ENCODE measurements at regions not wholly inside any gene's neighbourhood (a gene's known extent, or its start where the extent isn't known, plus 50 kb on each side); places are given as distances from the start of the nearest gene placed in this dataset.

DNA sequence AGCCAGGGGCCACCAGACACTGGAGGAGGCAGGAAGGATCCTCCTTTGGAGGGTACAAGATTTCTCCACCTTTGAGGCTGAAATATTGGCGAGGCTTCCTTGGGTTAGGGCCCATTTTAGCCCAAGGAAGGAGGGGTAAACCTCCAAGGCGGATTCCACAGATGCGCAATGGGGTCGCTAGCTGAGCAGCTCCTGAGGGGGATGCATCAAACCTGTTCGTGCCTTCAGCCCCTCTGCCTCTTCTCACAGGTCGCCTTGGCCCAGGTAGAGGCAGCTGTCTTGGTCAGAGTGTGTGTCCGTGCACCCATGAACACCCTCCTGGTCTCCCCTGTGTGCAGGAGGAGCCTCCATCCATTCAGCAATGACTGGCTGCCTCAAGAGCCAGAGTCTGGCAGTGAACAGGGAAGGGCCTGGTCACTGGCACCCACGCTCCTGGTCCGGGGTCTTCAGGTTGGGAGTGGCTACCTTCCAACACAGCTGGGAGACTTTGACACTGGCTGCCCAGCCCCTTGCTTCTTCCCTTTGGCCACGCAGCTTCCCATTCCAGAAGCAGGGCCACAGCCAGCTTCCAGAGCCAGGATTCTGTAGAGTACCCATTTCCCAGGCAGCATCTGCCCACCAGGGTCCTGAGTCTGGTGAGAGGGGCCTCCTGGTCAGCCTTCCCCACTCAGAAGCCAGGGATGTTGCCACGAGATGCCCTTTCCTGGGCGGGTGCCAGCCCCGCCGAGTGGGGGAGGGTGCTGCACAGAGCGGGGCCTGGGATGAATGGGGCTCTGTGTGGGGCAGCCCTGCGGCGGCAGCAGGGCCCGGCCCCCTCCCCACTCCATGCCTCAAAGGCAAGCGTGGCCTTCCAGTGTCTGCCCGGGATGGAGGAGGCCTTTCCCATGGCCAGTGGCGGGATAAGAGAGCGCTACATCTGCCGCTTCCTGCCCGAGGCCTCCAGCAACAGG is 95.8 kb upstream of the GPC1 start:
- Histone ChIP-seq H3F3A (replicated peaks; ENCODE audit: insufficient read depth) (no peaks in the 10 kb centered on the region), H3K9ac (no peak overlapping the region), H3K4me2 (no peak overlapping the region), H3K27me3 (ENCODE audit: insufficient read depth) (no peaks in the 10 kb centered on the region), H3K36me3 (replicated peaks in 1 of 2; ENCODE audit: control insufficient read depth in 1 of 2, insufficient read depth in 2 of 2, low read length in 1 of 2) (no peaks in the 10 kb centered on the region), H3K27ac (ENCODE audit: low read depth in 2 of 2, low read length in 1 of 2) (no peak overlapping the region), H3K4me1 (ENCODE audit: control insufficient read depth in 1 of 2, insufficient read depth in 2 of 2, low read depth in 1 of 2, low read length in 1 of 2) (peaks cover 0 to 4% of the 10 kb centered on the region in 2 experiments; a peak in 1 of 4 replicates), H3K79me2 (ENCODE audit: insufficient read depth) (no peaks in the 10 kb centered on the region), H2AFZ (ENCODE audit: low read depth) (no peak overlapping the region), H3K9me2 (no peaks in the 10 kb centered on the region), H3K4me3 (ENCODE audit: low read depth in 2 of 2, low read length in 1 of 2) (no peak overlapping the region), H4K20me1 (ENCODE audit: insufficient read depth) (no peaks in the 10 kb centered on the region), H3K9me3 (no peaks in the 10 kb centered on the region)
- 39% methylated on average over 8 of the region's 24 CpGs for WGBS (ENCODE audit: low lambda C conversion rate)
- TF ChIP-seq JUND (IDR thresholded peaks at IDR 0.05), result no peak
- TF ChIP-seq RFX5 (IDR thresholded peaks at IDR 0.05; ENCODE audit: low read length), result no peak
- no peak for TF ChIP-seq GATA2 (CRISPR knock-in tag; IDR thresholded peaks at IDR 0.05)
- no peak for TF ChIP-seq FOSL2 (IDR thresholded peaks at IDR 0.05; ENCODE audit: borderline replicate concordance, low read depth)
- TF ChIP-seq, protein P1, sequence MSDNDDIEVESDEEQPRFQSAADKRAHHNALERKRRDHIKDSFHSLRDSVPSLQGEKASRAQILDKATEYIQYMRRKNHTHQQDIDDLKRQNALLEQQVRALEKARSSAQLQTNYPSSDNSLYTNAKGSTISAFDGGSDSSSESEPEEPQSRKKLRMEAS (IDR thresholded peaks at IDR 0.05; ENCODE audit: low read depth), result no peak
- TF ChIP-seq RCOR1 (IDR thresholded peaks at IDR 0.05; ENCODE audit: low read length), result no peak
- no peak for TF ChIP-seq POLR2AphosphoS5 (IDR thresholded peaks at IDR 0.05; ENCODE audit: low read depth, low read length)
- no peak for TF ChIP-seq FOXM1 (IDR thresholded peaks at IDR 0.05; ENCODE audit: low read depth)
- no peak for TF ChIP-seq GABPA (IDR thresholded peaks at IDR 0.05; ENCODE audit: low read depth)
- TF ChIP-seq FOXJ3 (CRISPR knock-in tag; IDR thresholded peaks at IDR 0.05), result no peak
- ChIA-PET CTCF (interaction anchor here (1.1 kb wide), 1 partner anchor 11 kb away, joined by 4 read pairs; no protein-coding TSS in a partner anchor), POLR2A (no interaction called here)
- no peak for DNase-seq

- TF ChIP-seq YY1 (IDR thresholded peaks at IDR 0.05; ENCODE audit: low read depth) (no peak), FOSL2 (IDR thresholded peaks at IDR 0.05; ENCODE audit: borderline replicate concordance, low read depth) (no peak), RCOR1 (IDR thresholded peaks at IDR 0.05; ENCODE audit: low read length) (no peak), RXRA (IDR thresholded peaks at IDR 0.05; ENCODE audit: borderline replicate concordance, low read depth) (no peak), TEAD4 (IDR thresholded peaks at IDR 0.05; ENCODE audit: borderline replicate concordance, insufficient read depth) (no peak), RAD21 (IDR thresholded peaks at IDR 0.05; ENCODE audit: low read length) (no peak), NFIC (IDR thresholded peaks at IDR 0.05; ENCODE audit: borderline replicate concordance) (no peak), EP300 (IDR thresholded peaks at IDR 0.05; ENCODE audit: borderline replicate concordance in 1 of 2, low read depth in 1 of 2, low read length in 1 of 2) (no peak), TAF1 (IDR thresholded peaks at IDR 0.05; ENCODE audit: borderline replicate concordance, low read depth, low read length) (no peak), FOXM1 (IDR thresholded peaks at IDR 0.05; ENCODE audit: low read depth) (no peak), MEF2A (IDR thresholded peaks at IDR 0.05; ENCODE audit: borderline replicate concordance, low read depth) (no peak), TCF12 (IDR thresholded peaks at IDR 0.05) (no peak), NRF1 (IDR thresholded peaks at IDR 0.05; ENCODE audit: low read depth, low read length) (no peak), ZBTB33 (IDR thresholded peaks at IDR 0.05; ENCODE audit: borderline replicate concordance, low read depth) (no peak), EZH2phosphoT487 (IDR thresholded peaks at IDR 0.05; ENCODE audit: borderline replicate concordance, low read depth) (no peak), JUND (IDR thresholded peaks at IDR 0.05) (no peak), GABPA (IDR thresholded peaks at IDR 0.05; ENCODE audit: low read depth) (no peak), MXI1 (IDR thresholded peaks at IDR 0.05; ENCODE audit: low read depth, low read length) (no peak)
- WGBS (ENCODE audit: low lambda C conversion rate), result 49% methylated on average over 7 of the region's 14 CpGs
- ChIA-PET POLR2A (no interaction called here), CTCF (no interaction called here)
- Histone ChIP-seq H3K4me3 (ENCODE audit: low read depth in 2 of 2, low read length in 1 of 2) (no peak overlapping the region), H3K27ac (ENCODE audit: low read depth in 2 of 2, low read length in 1 of 2) (no peak overlapping the region), H3K9me2 (no peaks in the 10 kb centered on the region), H4K20me1 (ENCODE audit: insufficient read depth) (no peaks in the 10 kb centered on the region), H3K36me3 (replicated peaks in 1 of 2; ENCODE audit: control insufficient read depth in 1 of 2, insufficient read depth in 2 of 2, low read length in 1 of 2) (no peaks in the 10 kb centered on the region), H3F3A (replicated peaks; ENCODE audit: insufficient read depth) (no peaks in the 10 kb centered on the region), H3K4me1 (ENCODE audit: control insufficient read depth in 1 of 2, insufficient read depth in 2 of 2, low read depth in 1 of 2, low read length in 1 of 2) (peaks cover 0 to 4% of the 10 kb centered on the region in 2 experiments; a peak in 1 of 4 replicates), H3K79me2 (ENCODE audit: insufficient read depth) (no peaks in the 10 kb centered on the region), H3K9ac (no peak overlapping the region), H2AFZ (ENCODE audit: low read depth) (no peak overlapping the region), H3K4me2 (no peak overlapping the region), H3K27me3 (ENCODE audit: insufficient read depth) (no peaks in the 10 kb centered on the region), H3K9me3 (no peaks in the 10 kb centered on the region)
- no peak for DNase-seq
Observed at GRCh38 chr2:240340361-240340761, 95.1 kb upstream of the GPC1 start.

All from SK-N-SH (cell line).